HEK293 (cell line): ENCODE measurements at regions not wholly inside any gene's neighbourhood (a gene's known extent, or its start where the extent isn't known, plus 50 kb on each side); places are given as distances from the start of the nearest gene placed in this dataset.

Experiments used
- CTCF ChIA-PET: fragments of 350-600 bp; formaldehyde crosslinking; extraction: SDS; loops from one replicate; lab custom pipeline; 2021; ENCODE audit warnings: antibody characterized with exemption; lab: Yijun Ruan, JAX
- POLR2A ChIA-PET: fragments of 300-600 bp; formaldehyde crosslinking; extraction: SDS; loops from one replicate; lab custom pipeline; 2020; ENCODE audit warnings: antibody characterized with exemption, inconsistent platforms; lab: Yijun Ruan, JAX
- H3K27ac ChIP-seq: fragments of 200-500 bp; sonication (Bioruptor generic); 2 replicates; pipeline ENCODE4 v1.5.1; 2014; ENCODE audit warnings: low read depth, low read length, control low read depth, inconsistent platforms; ENCODE audit errors: extremely low read depth
- H3K36me3 ChIP-seq, 2 experiments: fragments of 200-500 bp in 1 of 2; sonication (Bioruptor generic) in 1 of 2; 1 replicate in 1 of 2; 2 replicates in 1 of 2; pipeline ENCODE4 v1.5.1; 2014 to 2017; ENCODE audit warnings: inconsistent platforms in 2 of 2, low read length in 2 of 2; ENCODE audit not compliant: control insufficient read depth in 2 of 2, insufficient read depth in 1 of 2
- H3K4me1 ChIP-seq: fragments of 200-500 bp; sonication (Bioruptor generic); 2 replicates; pipeline ENCODE4 v1.5.1; 2014; ENCODE audit warnings: mild to moderate bottlenecking, low read length, inconsistent platforms; ENCODE audit not compliant: control insufficient read depth, insufficient read depth
- H3K4me3 ChIP-seq: 2 replicates; pipeline ENCODE4 v1.5.1; 2011; ENCODE audit warnings: low read depth, mild to moderate bottlenecking, control low read depth, low read length, moderate library complexity
- H3K9me3 ChIP-seq: fragments of 200-500 bp; sonication (Bioruptor generic); 2 replicates; pipeline ENCODE4 v1.5.1; 2014; ENCODE audit warnings: low read depth, low read length, inconsistent platforms; ENCODE audit not compliant: control insufficient read depth, insufficient read depth
- FEZF1 ChIP-seq: fragments of 450-650 bp; formaldehyde crosslinking; IDR thresholded peaks from 2 replicates; pipeline ENCODE4 v1.5.1; 2016; ENCODE audit warnings: missing biosample characterization, missing genetic modification characterization
- KLF16 ChIP-seq: fragments of 450-650 bp; formaldehyde crosslinking; IDR thresholded peaks from 2 replicates; pipeline ENCODE4 v1.5.1; 2017; ENCODE audit warnings: missing biosample characterization, missing genetic modification characterization
- MYNN ChIP-seq: fragments of 450-650 bp; formaldehyde crosslinking; IDR thresholded peaks from 2 replicates; pipeline ENCODE4 v1.5.1; 2016; ENCODE audit warnings: missing biosample characterization, missing genetic modification characterization, borderline replicate concordance
- MZF1 ChIP-seq: fragments of 450-650 bp; formaldehyde crosslinking; IDR thresholded peaks from 2 replicates; pipeline ENCODE4 v1.5.1; 2017; ENCODE audit warnings: missing biosample characterization, missing genetic modification characterization, borderline replicate concordance
- OVOL3 ChIP-seq: fragments of 450-650 bp; formaldehyde crosslinking; IDR thresholded peaks from 2 replicates; pipeline ENCODE4 v1.5.1; 2016; ENCODE audit warnings: missing biosample characterization, missing genetic modification characterization
- PRDM10 ChIP-seq: fragments of 450-650 bp; formaldehyde crosslinking; IDR thresholded peaks from 2 replicates; pipeline ENCODE4 v1.5.1; 2016; ENCODE audit warnings: missing biosample characterization, missing genetic modification characterization
- RBAK ChIP-seq: fragments of 450-650 bp; formaldehyde crosslinking; IDR thresholded peaks from 2 replicates; pipeline ENCODE4 v1.5.1; 2016; ENCODE audit warnings: missing biosample characterization, missing genetic modification characterization
- SP7 ChIP-seq: fragments of 450-650 bp; formaldehyde crosslinking; IDR thresholded peaks from 2 replicates; pipeline ENCODE4 v1.5.1; 2016; ENCODE audit warnings: missing biosample characterization, missing genetic modification characterization
- ZBTB8A ChIP-seq: fragments of 450-650 bp; formaldehyde crosslinking; IDR thresholded peaks from 2 replicates; pipeline ENCODE4 v1.5.1; 2016; ENCODE audit warnings: missing biosample characterization, missing genetic modification characterization
- ZIC2 ChIP-seq: fragments of 450-650 bp; formaldehyde crosslinking; IDR thresholded peaks from 2 replicates; pipeline ENCODE4 v1.5.1; 2016; ENCODE audit warnings: missing biosample characterization, missing genetic modification characterization
- ZNF16 ChIP-seq: fragments of 450-650 bp; formaldehyde crosslinking; IDR thresholded peaks from 2 replicates; pipeline ENCODE4 v1.5.1; 2016; ENCODE audit warnings: low read depth, missing biosample characterization, missing genetic modification characterization
- ZNF169 ChIP-seq: fragments of 450-650 bp; formaldehyde crosslinking; IDR thresholded peaks from 2 replicates; pipeline ENCODE4 v1.5.1; 2016; ENCODE audit warnings: missing biosample characterization, missing genetic modification characterization
- ZNF2 ChIP-seq: fragments of 450-650 bp; formaldehyde crosslinking; IDR thresholded peaks from 2 replicates; pipeline ENCODE4 v1.5.1; 2016; ENCODE audit warnings: missing biosample characterization, missing genetic modification characterization
- ZNF274 ChIP-seq, 2 experiments: fragments of 200-500 bp in 1 of 2; fragments of 450-650 bp in 1 of 2; sonication (Bioruptor generic) in 1 of 2; formaldehyde crosslinking in 1 of 2; IDR thresholded peaks; 2 replicates each; pipeline versions ENCODE4 v1.5.1 to v1.6.1; 2014 to 2016; ENCODE audit warnings: borderline replicate concordance in 1 of 2, inconsistent platforms in 1 of 2, low read length in 1 of 2, missing biosample characterization in 1 of 2, missing genetic modification characterization in 1 of 2
- ZNF324 ChIP-seq: fragments of 450-650 bp; formaldehyde crosslinking; IDR thresholded peaks from 2 replicates; pipeline ENCODE4 v1.5.1; 2016; ENCODE audit warnings: missing biosample characterization, missing genetic modification characterization
- ZNF335 ChIP-seq: fragments of 450-650 bp; formaldehyde crosslinking; conservative IDR thresholded peaks from 2 replicates; pipeline ENCODE4 v1.5.1; 2016; ENCODE audit warnings: missing biosample characterization, missing genetic modification characterization
- ZNF585B ChIP-seq: fragments of 450-650 bp; formaldehyde crosslinking; IDR thresholded peaks from 2 replicates; pipeline ENCODE4 v1.5.1; 2016; ENCODE audit warnings: missing biosample characterization, missing genetic modification characterization
- ZNF600 ChIP-seq: fragments of 450-650 bp; formaldehyde crosslinking; IDR thresholded peaks from 2 replicates; pipeline ENCODE4 v1.5.1; 2016; ENCODE audit warnings: missing biosample characterization, missing genetic modification characterization
- ZNF621 ChIP-seq: fragments of 450-650 bp; formaldehyde crosslinking; IDR thresholded peaks from 2 replicates; pipeline ENCODE4 v1.5.1; 2017; ENCODE audit warnings: missing biosample characterization, missing genetic modification characterization
- ZNF629 ChIP-seq: fragments of 450-650 bp; formaldehyde crosslinking; IDR thresholded peaks from 2 replicates; pipeline ENCODE4 v1.5.1; 2017; ENCODE audit warnings: missing biosample characterization, missing genetic modification characterization
- ZNF660 ChIP-seq: fragments of 450-650 bp; IDR thresholded peaks from 2 replicates; pipeline ENCODE4 v1.5.1; 2018; ENCODE audit warnings: missing biosample characterization, mild to moderate bottlenecking, missing genetic modification characterization
- ZNF701 ChIP-seq: fragments of 450-650 bp; formaldehyde crosslinking; IDR thresholded peaks from 2 replicates; pipeline ENCODE4 v1.5.1; 2016; ENCODE audit warnings: missing biosample characterization, missing genetic modification characterization
- ZNF704 ChIP-seq: fragments of 450-650 bp; formaldehyde crosslinking; IDR thresholded peaks from 2 replicates; pipeline ENCODE4 v1.5.1; 2016; ENCODE audit warnings: missing biosample characterization, missing genetic modification characterization
- ZNF707 ChIP-seq: fragments of 450-650 bp; formaldehyde crosslinking; IDR thresholded peaks from 2 replicates; pipeline ENCODE4 v1.5.1; 2016; ENCODE audit warnings: missing biosample characterization, missing genetic modification characterization
- ZSCAN30 ChIP-seq: fragments of 450-650 bp; IDR thresholded peaks from 2 replicates; pipeline ENCODE4 v1.5.1; 2018; ENCODE audit warnings: missing biosample characterization, mild to moderate bottlenecking, missing genetic modification characterization, moderate library complexity
- TF ChIP-seq, protein P1 (sequence below): fragments of 450-650 bp; formaldehyde crosslinking; IDR thresholded peaks from 2 replicates; pipeline ENCODE4 v1.5.1; 2016; ENCODE audit warnings: missing biosample characterization, missing genetic modification characterization, borderline replicate concordance

DNA sequence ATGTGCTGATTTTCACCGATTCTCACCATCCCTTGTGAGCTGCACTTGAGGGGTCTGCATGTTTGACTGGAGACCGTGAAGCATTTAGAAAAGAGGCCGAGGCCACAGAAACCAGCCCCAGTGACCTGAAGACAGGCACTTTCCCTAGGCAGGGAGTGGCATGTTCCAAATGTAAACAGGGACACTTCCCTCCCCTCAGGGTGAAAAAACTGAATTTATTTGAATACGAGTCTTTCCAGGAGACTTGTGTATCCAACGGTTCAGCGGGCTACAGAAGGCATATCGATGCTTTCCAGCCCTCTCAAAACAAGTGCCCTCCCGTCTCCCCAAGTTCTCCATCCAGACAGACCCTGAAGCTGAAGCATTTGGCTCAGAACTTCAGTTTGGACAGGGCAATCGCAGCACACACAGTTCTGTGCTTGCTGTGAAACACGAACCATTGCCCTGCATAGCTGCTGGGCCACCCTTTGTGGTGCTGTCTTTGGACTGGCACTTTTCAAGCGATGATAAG lies 106.1 kb downstream of the ZIC5 start:
- POLR2A ChIA-PET = no interaction called here
- CTCF ChIA-PET = no interaction called here
- H3K4me3 ChIP-seq = no peak overlapping the region
- TF ChIP-seq ZBTB8A (tag by site-specific recombination) = peak; percentile 59
- no peak for TF ChIP-seq ZNF169 (tag by site-specific recombination)
- TF ChIP-seq FEZF1 (tag by site-specific recombination) = peak; percentile 51
- 0 out of 2 replicates have a peak, but pooled peaks have one; percentile 18 for TF ChIP-seq PRDM10 (tag by site-specific recombination)
- TF ChIP-seq, all 188 proteins: peak for 3
- H3K27ac ChIP-seq = no peak overlapping the region
- no peaks in the 10 kb centered on the region for H3K9me3 ChIP-seq
- peaks cover 16% of the 10 kb centered on the region for H3K4me1 ChIP-seq
- H3K36me3 ChIP-seq = no peaks in the 10 kb centered on the region

- Histone ChIP-seq H3K36me3 (no peaks in the 10 kb centered on the region), H3K27ac (no peak overlapping the region), H3K4me1 (peaks cover 9% of the 10 kb centered on the region), H3K9me3 (no peaks in the 10 kb centered on the region), H3K4me3 (no peak overlapping the region)
- TF ChIP-seq FEZF1 (tag by site-specific recombination) (peak; percentile 78), ZNF600 (peak; percentile 76), MYNN (0 out of 2 replicates have a peak, but pooled peaks have one; percentile 48), ZNF335 (tag by site-specific recombination) (peak; percentile 87), ZNF701 (tag by site-specific recombination) (no peak), ZNF660 (tag by site-specific recombination) (0 out of 2 replicates have a peak, but pooled peaks have one; percentile 12), ZSCAN30 (0 out of 2 replicates have a peak, but pooled peaks have one; percentile 38)
- TF ChIP-seq, protein P1, sequence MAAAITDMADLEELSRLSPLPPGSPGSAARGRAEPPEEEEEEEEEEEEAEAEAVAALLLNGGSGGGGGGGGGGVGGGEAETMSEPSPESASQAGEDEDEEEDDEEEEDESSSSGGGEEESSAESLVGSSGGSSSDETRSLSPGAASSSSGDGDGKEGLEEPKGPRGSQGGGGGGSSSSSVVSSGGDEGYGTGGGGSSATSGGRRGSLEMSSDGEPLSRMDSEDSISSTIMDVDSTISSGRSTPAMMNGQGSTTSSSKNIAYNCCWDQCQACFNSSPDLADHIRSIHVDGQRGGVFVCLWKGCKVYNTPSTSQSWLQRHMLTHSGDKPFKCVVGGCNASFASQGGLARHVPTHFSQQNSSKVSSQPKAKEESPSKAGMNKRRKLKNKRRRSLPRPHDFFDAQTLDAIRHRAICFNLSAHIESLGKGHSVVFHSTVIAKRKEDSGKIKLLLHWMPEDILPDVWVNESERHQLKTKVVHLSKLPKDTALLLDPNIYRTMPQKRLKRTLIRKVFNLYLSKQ (tag by site-specific recombination) = no peak
- ChIA-PET CTCF (no interaction called here), POLR2A (no interaction called here)
Measured at GRCh38 chr13:99864627-99864990, 107.0 kb downstream of the ZIC5 start.

GRCh38 chr13:99863789-99864626 lies 107.6 kb downstream of the ZIC5 start:
- POLR2A ChIA-PET = no interaction called here
- H3K27ac ChIP-seq = no peak overlapping the region
- CTCF ChIA-PET = no interaction called here
- no peaks in the 10 kb centered on the region for H3K36me3 ChIP-seq
- peaks cover 6% of the 10 kb centered on the region for H3K4me1 ChIP-seq
- H3K4me3 ChIP-seq = no peak overlapping the region
- H3K9me3 ChIP-seq = no peaks in the 10 kb centered on the region
- TF ChIP-seq ZNF274 (IDR thresholded peaks at IDR 0.05; ENCODE audit: low read length) (no peak), ZNF274 (tag by site-specific recombination; IDR thresholded peaks at IDR 0.05; ENCODE audit: borderline replicate concordance) (no peak), ZNF707 (tag by site-specific recombination) (no peak), OVOL3 (tag by site-specific recombination) (no peak), MZF1 (tag by site-specific recombination) (no peak), ZNF2 (tag by site-specific recombination) (no peak), SP7 (no peak), ZIC2 (tag by site-specific recombination) (no peak), RBAK (no peak), ZNF16 (no peak), ZNF629 (no peak), ZNF621 (tag by site-specific recombination) (no peak), ZNF324 (tag by site-specific recombination) (no peak), ZNF704 (tag by site-specific recombination) (no peak), KLF16 (tag by site-specific recombination) (no peak), ZNF585B (tag by site-specific recombination) (no peak)
